Kidney (tissue), 13 donors: ENCODE measurements at regions not wholly inside any gene's neighbourhood (a gene's known extent, or its start where the extent isn't known, plus 50 kb on each side); places are given as distances from the start of the nearest gene placed in this dataset.

Experiments
- DNase-seq, 5 donors: peaks; one replicate each; pipeline ENCODE4 v3.0.0-alpha.2; 2013 to 2020
- FAIRE-seq: peaks from 2 replicates; lab custom pipeline; 2012; peaks lifted over from hg19 to GRCh38; lab: Jason Lieb, UNC
- H3K27ac ChIP-seq, 2 donors: one replicate each; pipeline ENCODE4 v1.7.0; 2013; ENCODE audit warnings: low read depth in 2 of 2, low read length in 2 of 2, inconsistent platforms in 1 of 2
- H3K27me3 ChIP-seq: one replicate; pipeline ENCODE4 v1.7.1; 2013; ENCODE audit warnings: low read length, inconsistent platforms; ENCODE audit not compliant: control insufficient read depth, insufficient read depth
- H3K36me3 ChIP-seq, 3 donors: one replicate each; pipeline versions ENCODE4 v1.7.0 to v1.7.1; 2013; ENCODE audit warnings: low read length in 3 of 3, control low read depth in 1 of 3, inconsistent platforms in 1 of 3; ENCODE audit not compliant: insufficient read depth in 3 of 3, control insufficient read depth in 2 of 3
- H3K4me1 ChIP-seq, 3 donors: one replicate each; pipeline versions ENCODE4 v1.7.0 to v1.7.1; 2013; ENCODE audit warnings: low read length in 3 of 3, inconsistent platforms in 1 of 3, low read depth in 1 of 3; ENCODE audit not compliant: control insufficient read depth in 2 of 3, insufficient read depth in 2 of 3
- H3K4me3 ChIP-seq, 3 donors: one replicate each; pipeline versions ENCODE4 v1.7.0 to v1.8.1; 2013; ENCODE audit warnings: low read length in 3 of 3, control low read depth in 1 of 3, inconsistent platforms in 1 of 3
- H3K9ac ChIP-seq, 3 donors: one replicate each; pipeline versions ENCODE4 v1.7.0 to v1.7.1; 2013; ENCODE audit warnings: low read length in 3 of 3, control low read depth in 1 of 3, inconsistent platforms in 1 of 3
- H3K9me3 ChIP-seq, 3 donors: one replicate each; pipeline versions ENCODE4 v1.7.0 to v1.7.1; 2013; ENCODE audit warnings: low read length in 3 of 3, control low read depth in 1 of 3, inconsistent platforms in 1 of 3; ENCODE audit not compliant: control insufficient read depth in 2 of 3, insufficient read depth in 1 of 3
- intact Hi-C: fragments of 100-400 bp; cut with DNase I; formaldehyde crosslinking; loops from one replicate; pipeline ENCODE4 v1.11.1; 2022
- TF ChIP-seq, protein P1 (sequence below): IDR thresholded peaks from 3 replicates; pipeline ENCODE4 v1.5.1; 2012; ENCODE audit warnings: mild to moderate bottlenecking, moderate library complexity, borderline replicate concordance; ENCODE audit not compliant: insufficient read depth; ENCODE audit errors: extremely low read depth
- donor health status: control.
- donor health status: control.
- donor health status: control.
- donor health status: control.
- donor health status: control.
- donor health status: DM: yes; HTN: yes; CAD: no.
- donor health status: Normal renal cell carcinoma (clear cell type).

DNA sequence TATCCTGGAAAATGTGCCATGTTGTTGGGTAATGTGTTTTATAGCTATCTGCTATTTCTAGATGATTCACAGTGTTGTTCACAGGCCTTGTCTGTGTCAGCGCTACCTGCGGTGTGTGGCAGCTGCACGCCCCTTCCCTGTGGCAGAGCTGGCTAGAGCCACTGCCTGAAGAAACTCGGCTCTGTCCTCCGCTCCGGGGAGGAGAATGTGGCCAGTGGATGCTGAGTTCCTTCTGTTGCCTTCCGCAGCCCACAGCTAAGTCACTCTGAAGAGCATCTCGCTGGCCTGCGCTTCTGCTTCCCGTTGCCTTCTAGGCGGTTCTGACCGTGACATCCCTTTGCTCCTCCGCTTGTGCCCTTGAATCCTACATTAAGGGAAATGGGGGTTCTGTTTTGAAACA is 135.1 kb downstream of the PLG start:
- no peak overlapping the region for H3K27ac ChIP-seq
- DNase-seq (no peak), FAIRE-seq (no peak)
- no peaks in the 10 kb centered on the region for H3K27me3 ChIP-seq
- no peak overlapping the region for H3K4me3 ChIP-seq
- intact Hi-C loops: no loop called here
- no peak overlapping the region for H3K9ac ChIP-seq
- no peaks in the 10 kb centered on the region for H3K4me1 ChIP-seq
- H3K9me3 ChIP-seq: no peaks in the 10 kb centered on the region
- H3K36me3 ChIP-seq: no peaks in the 10 kb centered on the region
- TF ChIP-seq, protein P1, sequence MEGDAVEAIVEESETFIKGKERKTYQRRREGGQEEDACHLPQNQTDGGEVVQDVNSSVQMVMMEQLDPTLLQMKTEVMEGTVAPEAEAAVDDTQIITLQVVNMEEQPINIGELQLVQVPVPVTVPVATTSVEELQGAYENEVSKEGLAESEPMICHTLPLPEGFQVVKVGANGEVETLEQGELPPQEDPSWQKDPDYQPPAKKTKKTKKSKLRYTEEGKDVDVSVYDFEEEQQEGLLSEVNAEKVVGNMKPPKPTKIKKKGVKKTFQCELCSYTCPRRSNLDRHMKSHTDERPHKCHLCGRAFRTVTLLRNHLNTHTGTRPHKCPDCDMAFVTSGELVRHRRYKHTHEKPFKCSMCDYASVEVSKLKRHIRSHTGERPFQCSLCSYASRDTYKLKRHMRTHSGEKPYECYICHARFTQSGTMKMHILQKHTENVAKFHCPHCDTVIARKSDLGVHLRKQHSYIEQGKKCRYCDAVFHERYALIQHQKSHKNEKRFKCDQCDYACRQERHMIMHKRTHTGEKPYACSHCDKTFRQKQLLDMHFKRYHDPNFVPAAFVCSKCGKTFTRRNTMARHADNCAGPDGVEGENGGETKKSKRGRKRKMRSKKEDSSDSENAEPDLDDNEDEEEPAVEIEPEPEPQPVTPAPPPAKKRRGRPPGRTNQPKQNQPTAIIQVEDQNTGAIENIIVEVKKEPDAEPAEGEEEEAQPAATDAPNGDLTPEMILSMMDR: no peak

DNA sequence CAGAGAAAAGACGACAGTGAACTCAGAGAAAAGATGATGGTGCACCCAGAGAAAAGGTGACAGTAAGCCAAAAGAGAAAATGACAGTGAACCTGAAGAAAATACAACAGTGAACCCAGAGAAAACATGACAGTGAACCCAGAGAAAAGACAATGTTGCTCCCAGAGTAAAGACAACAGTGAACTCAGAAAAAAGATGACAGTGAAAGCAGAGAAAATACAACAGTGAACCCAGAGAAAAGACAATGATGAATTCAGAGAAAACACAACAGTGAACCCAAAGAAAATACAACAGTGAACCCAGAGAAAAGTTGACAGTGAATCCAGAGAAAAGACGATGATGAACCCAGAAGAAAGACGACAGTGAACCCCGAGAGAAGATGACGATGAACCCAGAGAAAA is 140.5 kb upstream of the MAP3K4 start:
- TF ChIP-seq, protein P1: no peak
- H3K9ac ChIP-seq: no peak overlapping the region
- H3K27me3 ChIP-seq: no peaks in the 10 kb centered on the region
- H3K36me3 ChIP-seq: no peaks in the 10 kb centered on the region
- no peaks in the 10 kb centered on the region for H3K4me1 ChIP-seq
- H3K27ac ChIP-seq: no peak overlapping the region
- no peak overlapping the region for H3K4me3 ChIP-seq
- FAIRE-seq (no peak), DNase-seq (no peak)
- intact Hi-C loops: no loop called here
- no peaks in the 10 kb centered on the region for H3K9me3 ChIP-seq

DNA sequence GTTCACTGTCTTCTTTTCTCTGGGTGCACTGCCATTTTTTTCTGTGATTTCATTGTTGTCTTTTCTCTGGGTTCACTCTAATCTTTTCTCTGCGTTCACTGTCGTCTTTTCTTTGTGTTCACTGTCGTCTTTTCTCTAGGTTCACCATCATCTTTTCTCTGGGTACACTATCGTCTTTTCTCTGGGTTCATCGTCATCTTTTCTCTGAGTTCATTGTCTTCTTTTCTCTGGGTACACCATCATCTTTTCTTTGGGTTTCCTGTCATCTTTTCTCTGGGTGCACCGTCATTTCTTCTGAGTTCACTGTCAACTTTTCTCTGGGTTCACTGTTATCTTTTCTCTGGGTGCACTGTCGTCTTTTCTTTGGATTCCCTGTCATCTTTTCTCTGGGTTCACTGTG is 137.6 kb upstream of the MAP3K4 start:
- TF ChIP-seq, protein P1: no peak
- intact Hi-C loops: no loop called here
- no peaks in the 10 kb centered on the region for H3K4me1 ChIP-seq
- H3K27ac ChIP-seq: no peak overlapping the region
- no peaks in the 10 kb centered on the region for H3K36me3 ChIP-seq
- H3K27me3 ChIP-seq: no peaks in the 10 kb centered on the region
- no peaks in the 10 kb centered on the region for H3K9me3 ChIP-seq
- H3K4me3 ChIP-seq: no peak overlapping the region
- H3K9ac ChIP-seq: no peak overlapping the region
- FAIRE-seq (no peak), DNase-seq (no peak)

DNA sequence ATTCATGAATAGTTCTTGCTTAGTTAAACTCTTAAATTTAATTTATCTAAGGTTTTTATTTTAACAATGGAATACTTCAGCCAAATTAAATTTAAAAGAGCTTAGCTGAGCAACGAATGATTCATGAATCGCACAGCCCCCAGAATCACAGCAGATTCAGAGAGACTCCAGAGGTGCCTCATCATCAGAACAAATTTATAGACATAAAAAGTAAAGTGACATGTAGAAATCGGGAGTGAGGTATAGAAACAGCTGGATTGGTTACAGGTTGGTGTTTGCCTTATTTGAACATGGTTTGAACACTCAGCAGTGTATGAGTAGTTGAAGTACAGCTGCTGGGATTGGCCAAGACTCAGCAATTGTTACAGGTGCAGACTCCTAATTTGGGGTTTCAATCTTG is 132.7 kb upstream of the MAP3K4 start:
- Histone ChIP-seq H3K9me3 (no peaks in the 10 kb centered on the region), H3K36me3 (no peaks in the 10 kb centered on the region), H3K4me3 (no peak overlapping the region), H3K27ac (no peak overlapping the region), H3K27me3 (no peaks in the 10 kb centered on the region), H3K9ac (no peak overlapping the region), H3K4me1 (no peaks in the 10 kb centered on the region)
- FAIRE-seq (no peak), DNase-seq (no peak)
- intact Hi-C loops: no loop called here
- TF ChIP-seq, protein P1: no peak
